ENCODE measurements at regions not wholly inside any gene's neighbourhood (a gene's known extent, or its start where the extent isn't known, plus 50 kb on each side); places are given as distances from the start of the nearest gene placed in this dataset.

GRCh38 chr7:142585425-142585824, 163.8 kb upstream of the PRSS1 start:
- Histone ChIP-seq H3K27ac (ENCODE audit: low read depth, low read length, poor library complexity, severe bottlenecking) (no peak overlapping the region), H3K9me3 (ENCODE audit: low read depth, low read length, poor library complexity, severe bottlenecking) (no peaks in the 10 kb centered on the region), H3K36me3 (ENCODE audit: insufficient read depth, low read length, poor library complexity, severe bottlenecking) (no peaks in the 10 kb centered on the region), H3K27me3 (replicated peaks; ENCODE audit: insufficient read depth, low read depth, low read length, poor library complexity) (no peaks in the 10 kb centered on the region), H3K4me3 (ENCODE audit: low read depth, low read length, poor library complexity, severe bottlenecking) (no peak overlapping the region), H3K4me1 (ENCODE audit: insufficient read depth, low read length, poor library complexity, severe bottlenecking) (no peaks in the 10 kb centered on the region)
- intact Hi-C loops (cut with micrococcal nuclease; ENCODE audit: unreplicated experiment) = no loop called here
- TF ChIP-seq, protein P1, sequence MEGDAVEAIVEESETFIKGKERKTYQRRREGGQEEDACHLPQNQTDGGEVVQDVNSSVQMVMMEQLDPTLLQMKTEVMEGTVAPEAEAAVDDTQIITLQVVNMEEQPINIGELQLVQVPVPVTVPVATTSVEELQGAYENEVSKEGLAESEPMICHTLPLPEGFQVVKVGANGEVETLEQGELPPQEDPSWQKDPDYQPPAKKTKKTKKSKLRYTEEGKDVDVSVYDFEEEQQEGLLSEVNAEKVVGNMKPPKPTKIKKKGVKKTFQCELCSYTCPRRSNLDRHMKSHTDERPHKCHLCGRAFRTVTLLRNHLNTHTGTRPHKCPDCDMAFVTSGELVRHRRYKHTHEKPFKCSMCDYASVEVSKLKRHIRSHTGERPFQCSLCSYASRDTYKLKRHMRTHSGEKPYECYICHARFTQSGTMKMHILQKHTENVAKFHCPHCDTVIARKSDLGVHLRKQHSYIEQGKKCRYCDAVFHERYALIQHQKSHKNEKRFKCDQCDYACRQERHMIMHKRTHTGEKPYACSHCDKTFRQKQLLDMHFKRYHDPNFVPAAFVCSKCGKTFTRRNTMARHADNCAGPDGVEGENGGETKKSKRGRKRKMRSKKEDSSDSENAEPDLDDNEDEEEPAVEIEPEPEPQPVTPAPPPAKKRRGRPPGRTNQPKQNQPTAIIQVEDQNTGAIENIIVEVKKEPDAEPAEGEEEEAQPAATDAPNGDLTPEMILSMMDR (conservative IDR thresholded peaks at IDR 0.05; ENCODE audit: low read depth, low read length) = no peak
- no peak for TF ChIP-seq EZH2 (IDR thresholded peaks at IDR 0.05; ENCODE audit: borderline replicate concordance, low read depth, low read length, poor library complexity, severe bottlenecking)
- BruUV-seq (replicated peaks) = no TSS peak
- POLR2A ChIA-PET (ENCODE audit: low non-redundant PET) = no interaction called here
- CTCF ChIA-PET = no interaction called here
- no peak for DNase-seq (ENCODE audit: low spot score)

GRCh38 chr7:142584765-142585164, 164.5 kb upstream of the PRSS1 start:
- Histone ChIP-seq H3K4me3 (ENCODE audit: low read depth, low read length, poor library complexity, severe bottlenecking) (no peak overlapping the region), H3K36me3 (ENCODE audit: insufficient read depth, low read length, poor library complexity, severe bottlenecking) (no peaks in the 10 kb centered on the region), H3K9me3 (ENCODE audit: low read depth, low read length, poor library complexity, severe bottlenecking) (no peaks in the 10 kb centered on the region), H3K4me1 (ENCODE audit: insufficient read depth, low read length, poor library complexity, severe bottlenecking) (no peaks in the 10 kb centered on the region), H3K27ac (ENCODE audit: low read depth, low read length, poor library complexity, severe bottlenecking) (no peak overlapping the region), H3K27me3 (replicated peaks; ENCODE audit: insufficient read depth, low read depth, low read length, poor library complexity) (no peaks in the 10 kb centered on the region)
- intact Hi-C loops (cut with micrococcal nuclease; ENCODE audit: unreplicated experiment) = no loop called here
- POLR2A ChIA-PET (ENCODE audit: low non-redundant PET) = no interaction called here
- DNase-seq (ENCODE audit: low spot score) = no peak
- BruUV-seq (replicated peaks) = no TSS peak
- no peak for TF ChIP-seq EZH2 (IDR thresholded peaks at IDR 0.05; ENCODE audit: borderline replicate concordance, low read depth, low read length, poor library complexity, severe bottlenecking)
- TF ChIP-seq, protein P1 (conservative IDR thresholded peaks at IDR 0.05; ENCODE audit: low read depth, low read length) = no peak
- CTCF ChIA-PET = no interaction called here

DNA sequence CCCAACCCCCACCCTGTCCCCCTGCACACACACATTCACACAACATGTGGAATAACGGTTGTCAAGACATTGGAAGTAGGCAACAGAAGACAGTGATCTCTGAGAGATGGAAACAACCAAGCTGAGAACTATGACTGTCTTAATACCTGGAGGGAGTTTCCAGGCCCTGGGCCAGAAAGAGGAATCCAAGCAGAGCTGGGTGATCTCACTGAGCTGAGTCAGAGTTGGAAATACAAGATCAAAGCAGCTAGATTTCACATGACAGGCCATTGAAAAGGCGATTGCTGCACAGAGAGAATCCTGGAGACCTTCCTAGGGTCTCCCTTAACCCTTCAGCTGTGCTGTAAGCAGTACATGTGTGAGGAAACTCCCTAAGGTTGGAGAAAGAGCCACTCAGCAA, 165.8 kb upstream of the PRSS1 start:
- Histone ChIP-seq H3K4me1 (ENCODE audit: insufficient read depth, low read length, poor library complexity, severe bottlenecking) (no peaks in the 10 kb centered on the region), H3K4me3 (ENCODE audit: low read depth, low read length, poor library complexity, severe bottlenecking) (no peak overlapping the region), H3K27ac (ENCODE audit: low read depth, low read length, poor library complexity, severe bottlenecking) (no peak overlapping the region), H3K27me3 (replicated peaks; ENCODE audit: insufficient read depth, low read depth, low read length, poor library complexity) (no peaks in the 10 kb centered on the region), H3K9me3 (ENCODE audit: low read depth, low read length, poor library complexity, severe bottlenecking) (no peaks in the 10 kb centered on the region), H3K36me3 (ENCODE audit: insufficient read depth, low read length, poor library complexity, severe bottlenecking) (no peaks in the 10 kb centered on the region)
- DNase-seq (ENCODE audit: low spot score) = no peak
- TF ChIP-seq, protein P1 (conservative IDR thresholded peaks at IDR 0.05; ENCODE audit: low read depth, low read length) = no peak
- TF ChIP-seq EZH2 (IDR thresholded peaks at IDR 0.05; ENCODE audit: borderline replicate concordance, low read depth, low read length, poor library complexity, severe bottlenecking) = no peak
- POLR2A ChIA-PET (ENCODE audit: low non-redundant PET) = no interaction called here
- BruUV-seq (replicated peaks) = no TSS peak
- intact Hi-C loops (cut with micrococcal nuclease; ENCODE audit: unreplicated experiment) = no loop called here
- CTCF ChIA-PET = no interaction called here
